Esophagus (tissue), 2 donors: ENCODE measurements at regions not wholly inside any gene's neighbourhood (a gene's known extent, or its start where the extent isn't known, plus 50 kb on each side); places are given as distances from the start of the nearest gene placed in this dataset.

Experiments
- H3K27ac ChIP-seq, 2 donors: one replicate each; pipeline ENCODE4 v1.5.1; 2013; ENCODE audit warnings: low read depth in 2 of 2, mild to moderate bottlenecking in 2 of 2, inconsistent platforms in 1 of 2, low read length in 1 of 2, moderate library complexity in 1 of 2
- H3K27me3 ChIP-seq, 2 donors: one replicate each; pipeline ENCODE4 v1.6.1; 2013; ENCODE audit warnings: low read length in 2 of 2, control low read depth in 1 of 2, mild to moderate bottlenecking in 1 of 2; ENCODE audit not compliant: insufficient read depth in 2 of 2, control insufficient read depth in 1 of 2
- H3K36me3 ChIP-seq, 2 donors: one replicate each; pipeline ENCODE4 v1.6.1; 2013; ENCODE audit warnings: low read length in 1 of 2; ENCODE audit not compliant: control insufficient read depth in 2 of 2, insufficient read depth in 2 of 2
- H3K4me1 ChIP-seq, 2 donors: one replicate each; pipeline ENCODE4 v1.6.1; 2013; ENCODE audit warnings: low read length in 1 of 2; ENCODE audit not compliant: control insufficient read depth in 2 of 2, insufficient read depth in 2 of 2
- H3K4me3 ChIP-seq, 2 donors: one replicate each; pipeline ENCODE4 v1.5.1; 2013; ENCODE audit warnings: low read length in 2 of 2, mild to moderate bottlenecking in 2 of 2, low read depth in 1 of 2, moderate library complexity in 1 of 2
- H3K9me3 ChIP-seq, 2 donors: one replicate each; pipeline ENCODE4 v1.6.1; 2013; ENCODE audit warnings: mild to moderate bottlenecking in 2 of 2, low read depth in 1 of 2, low read length in 1 of 2, moderate library complexity in 1 of 2; ENCODE audit not compliant: control insufficient read depth in 2 of 2, insufficient read depth in 1 of 2
- WGBS, 2 donors: extraction: QIAGEN DNeasy Blood & Tissue Kit; methylation state at CpG; one replicate each; pipeline ENCODE4 v1.1.7; 2013; 5-methylcytosine and 5-hydroxymethylcytosine counted together
- donor health status: healthy with polysubstance abuse.
- donor health status: Bipolar disorder and iron deficiency.

GRCh38 chr3:31187380-31187779 lies 292.9 kb upstream of the GADL1 start:
- Histone ChIP-seq H3K27ac (no peak overlapping the region), H3K4me3 (no peak overlapping the region), H3K9me3 (no peaks in the 10 kb centered on the region), H3K4me1 (no peaks in the 10 kb centered on the region), H3K27me3 (no peaks in the 10 kb centered on the region), H3K36me3 (no peaks in the 10 kb centered on the region)
- WGBS, 2 donors: 67 to 83% methylated on average over 1 of the region's 1 CpG

GRCh38 chr3:31188112-31188511 lies 293.7 kb upstream of the GADL1 start:
- 76 to 80% methylated on average over 6 of the region's 6 CpGs for WGBS, 2 donors
- Histone ChIP-seq H3K4me1 (no peaks in the 10 kb centered on the region), H3K27me3 (no peaks in the 10 kb centered on the region), H3K9me3 (no peaks in the 10 kb centered on the region), H3K4me3 (no peak overlapping the region), H3K36me3 (no peaks in the 10 kb centered on the region), H3K27ac (no peak overlapping the region)

GRCh38 chr3:31189330-31189729 lies 294.9 kb upstream of the GADL1 start:
- WGBS, 2 donors: 58 to 61% methylated on average over 1 of the region's 1 CpG
- Histone ChIP-seq H3K4me3 (no peak overlapping the region), H3K27ac (no peak overlapping the region), H3K9me3 (no peaks in the 10 kb centered on the region), H3K27me3 (no peaks in the 10 kb centered on the region), H3K4me1 (no peaks in the 10 kb centered on the region), H3K36me3 (no peaks in the 10 kb centered on the region)

- no peaks in the 10 kb centered on the region for H3K36me3 ChIP-seq
- H3K4me1 ChIP-seq: no peaks in the 10 kb centered on the region
- no peak overlapping the region for H3K27ac ChIP-seq
- H3K9me3 ChIP-seq: no peaks in the 10 kb centered on the region
- H3K4me3 ChIP-seq: no peak overlapping the region
- no peaks in the 10 kb centered on the region for H3K27me3 ChIP-seq
These were observed 295.5 kb upstream of the GADL1 start for GRCh38 chr3:31189971-31190370.

- Histone ChIP-seq H3K4me3 (no peak overlapping the region), H3K36me3 (no peaks in the 10 kb centered on the region), H3K4me1 (no peaks in the 10 kb centered on the region), H3K9me3 (no peaks in the 10 kb centered on the region), H3K27me3 (no peaks in the 10 kb centered on the region), H3K27ac (no peak overlapping the region)
- WGBS, 2 donors: 83 to 86% methylated on average over 6 of the region's 6 CpGs
These were observed 296.9 kb upstream of the GADL1 start for GRCh38 chr3:31191354-31191753.

- Histone ChIP-seq H3K9me3 (no peaks in the 10 kb centered on the region), H3K27me3 (no peaks in the 10 kb centered on the region), H3K4me3 (no peak overlapping the region), H3K27ac (no peak overlapping the region), H3K36me3 (no peaks in the 10 kb centered on the region), H3K4me1 (no peaks in the 10 kb centered on the region)
- 84 to 91% methylated on average over 2 of the region's 2 CpGs for WGBS, 2 donors
These were observed 299.0 kb upstream of the GADL1 start for GRCh38 chr3:31193429-31193828.

GRCh38 chr3:31193871-31194270 lies 299.4 kb upstream of the GADL1 start:
- H3K4me1 ChIP-seq: no peaks in the 10 kb centered on the region
- H3K27ac ChIP-seq: no peak overlapping the region
- H3K9me3 ChIP-seq: no peaks in the 10 kb centered on the region
- WGBS, 2 donors: 90 to 98% methylated on average over 1 of the region's 1 CpG
- no peak overlapping the region for H3K4me3 ChIP-seq
- H3K36me3 ChIP-seq: no peaks in the 10 kb centered on the region
- H3K27me3 ChIP-seq: no peaks in the 10 kb centered on the region

GRCh38 chr3:31196261-31196660 lies 301.8 kb upstream of the GADL1 start:
- H3K36me3 ChIP-seq: no peaks in the 10 kb centered on the region
- H3K4me1 ChIP-seq: no peaks in the 10 kb centered on the region
- H3K9me3 ChIP-seq: no peaks in the 10 kb centered on the region
- no peak overlapping the region for H3K4me3 ChIP-seq
- peak overlapping the region in 1 of 2 donors; percentile 40 for H3K27ac ChIP-seq
- no peaks in the 10 kb centered on the region for H3K27me3 ChIP-seq

GRCh38 chr3:31196881-31197364 lies 302.5 kb upstream of the GADL1 start:
- H3K27me3 ChIP-seq: no peaks in the 10 kb centered on the region
- H3K27ac ChIP-seq: peak overlapping the region in 1 of 2 donors; percentile 35
- WGBS, 2 donors: 28 to 42% methylated on average over 7 of the region's 7 CpGs
- no peaks in the 10 kb centered on the region for H3K9me3 ChIP-seq
- H3K4me1 ChIP-seq: no peaks in the 10 kb centered on the region
- H3K36me3 ChIP-seq: no peaks in the 10 kb centered on the region
- H3K4me3 ChIP-seq: no peak overlapping the region

- no peaks in the 10 kb centered on the region for H3K36me3 ChIP-seq
- no peak overlapping the region for H3K4me3 ChIP-seq
- peak overlapping the region; percentile 20 to 38 for H3K27ac ChIP-seq
- no peaks in the 10 kb centered on the region for H3K4me1 ChIP-seq
- no peaks in the 10 kb centered on the region for H3K27me3 ChIP-seq
- no peaks in the 10 kb centered on the region for H3K9me3 ChIP-seq
- 52 to 56% methylated on average over 2 of the region's 2 CpGs for WGBS, 2 donors
These were observed 303.5 kb upstream of the GADL1 start for GRCh38 chr3:31197941-31198340.
